C4-2B (cell line): ENCODE measurements at regions not wholly inside any gene's neighbourhood (a gene's known extent, or its start where the extent isn't known, plus 50 kb on each side); places are given as distances from the start of the nearest gene placed in this dataset.

Experiments
- ZFX ChIP-seq: fragments of 450-650 bp; IDR thresholded peaks from 2 replicates; pipeline ENCODE4 v1.6.1; 2017
- TF ChIP-seq, protein P1 (sequence below): fragments of 450-650 bp; conservative IDR thresholded peaks from 2 replicates; pipeline ENCODE4 v1.5.1; 2017; ENCODE audit warnings: mild to moderate bottlenecking

DNA sequence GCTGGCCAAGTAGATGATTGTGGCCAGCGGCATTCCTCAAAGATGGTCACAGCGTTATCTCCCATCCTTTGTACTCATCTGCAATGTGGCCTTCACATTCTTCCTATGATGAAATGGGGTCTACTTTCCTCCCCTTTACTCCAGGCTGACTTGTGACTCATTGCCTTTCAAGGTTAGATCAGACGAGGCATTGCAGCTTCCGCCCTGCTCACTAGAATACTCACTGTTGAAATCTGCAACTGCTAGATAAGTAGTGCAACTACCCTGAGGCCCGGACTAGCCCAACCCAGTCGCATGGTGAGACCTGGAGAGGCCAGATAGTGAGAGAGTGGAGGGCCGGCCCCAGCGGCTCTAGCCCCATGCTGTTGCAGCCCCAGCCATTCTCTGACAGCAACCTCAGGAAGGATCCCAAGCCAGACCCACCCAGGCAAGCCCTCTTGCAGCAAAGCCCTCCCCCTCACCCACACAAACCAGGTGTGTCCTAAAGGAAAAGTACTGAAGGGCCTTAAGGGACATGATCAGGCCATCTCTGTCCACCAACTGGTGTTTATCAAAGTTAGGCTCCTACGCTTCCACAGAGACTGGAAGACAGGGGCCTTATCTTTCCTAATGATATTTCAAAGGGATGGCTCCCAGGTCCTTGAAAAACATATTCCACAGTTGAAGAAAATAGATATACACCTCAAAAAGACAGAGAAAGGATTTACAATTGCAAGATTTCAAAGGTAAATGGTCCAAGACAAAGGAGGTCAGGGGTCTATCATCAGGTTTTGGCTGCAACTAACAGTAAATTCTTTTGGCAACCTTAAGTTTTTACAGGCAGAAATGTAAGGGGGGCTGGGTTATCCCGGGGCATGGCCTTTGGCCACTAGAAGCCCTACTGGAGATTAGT, 107.2 kb upstream of the TRIM24 start:
- TF ChIP-seq, protein P1, sequence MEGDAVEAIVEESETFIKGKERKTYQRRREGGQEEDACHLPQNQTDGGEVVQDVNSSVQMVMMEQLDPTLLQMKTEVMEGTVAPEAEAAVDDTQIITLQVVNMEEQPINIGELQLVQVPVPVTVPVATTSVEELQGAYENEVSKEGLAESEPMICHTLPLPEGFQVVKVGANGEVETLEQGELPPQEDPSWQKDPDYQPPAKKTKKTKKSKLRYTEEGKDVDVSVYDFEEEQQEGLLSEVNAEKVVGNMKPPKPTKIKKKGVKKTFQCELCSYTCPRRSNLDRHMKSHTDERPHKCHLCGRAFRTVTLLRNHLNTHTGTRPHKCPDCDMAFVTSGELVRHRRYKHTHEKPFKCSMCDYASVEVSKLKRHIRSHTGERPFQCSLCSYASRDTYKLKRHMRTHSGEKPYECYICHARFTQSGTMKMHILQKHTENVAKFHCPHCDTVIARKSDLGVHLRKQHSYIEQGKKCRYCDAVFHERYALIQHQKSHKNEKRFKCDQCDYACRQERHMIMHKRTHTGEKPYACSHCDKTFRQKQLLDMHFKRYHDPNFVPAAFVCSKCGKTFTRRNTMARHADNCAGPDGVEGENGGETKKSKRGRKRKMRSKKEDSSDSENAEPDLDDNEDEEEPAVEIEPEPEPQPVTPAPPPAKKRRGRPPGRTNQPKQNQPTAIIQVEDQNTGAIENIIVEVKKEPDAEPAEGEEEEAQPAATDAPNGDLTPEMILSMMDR: no peak
- no peak for TF ChIP-seq ZFX
